H9 (cell line): ENCODE measurements at regions not wholly inside any gene's neighbourhood (a gene's known extent, or its start where the extent isn't known, plus 50 kb on each side); places are given as distances from the start of the nearest gene placed in this dataset.

ENCODE experiments used
- DNase-seq: peaks from one replicate; pipeline ENCODE4 v3.0.0-alpha.2; 2017
- H2AFZ ChIP-seq: one replicate; pipeline ENCODE4 v1.6.1; 2013; ENCODE audit warnings: mild to moderate bottlenecking, low read length, control low read depth, moderate library complexity
- H2AK5ac ChIP-seq: 2 replicates; pipeline ENCODE4 v1.6.1; 2013; ENCODE audit warnings: low read length, control low read depth, mixed read lengths; ENCODE audit not compliant: insufficient read length
- H2BK120ac ChIP-seq: one replicate; pipeline ENCODE4 v1.6.1; 2013; ENCODE audit warnings: low read depth, mild to moderate bottlenecking, low read length, control low read depth, inconsistent platforms; ENCODE audit not compliant: poor library complexity, severe bottlenecking
- H2BK12ac ChIP-seq: 2 replicates; pipeline ENCODE4 v1.6.1; 2013; ENCODE audit warnings: low read length, control low read depth, mixed read lengths, low read depth; ENCODE audit not compliant: insufficient read length
- H2BK15ac ChIP-seq: 2 replicates; pipeline ENCODE4 v1.6.1; 2013; ENCODE audit warnings: low read depth, low read length, control low read depth
- H2BK20ac ChIP-seq: one replicate; pipeline ENCODE4 v1.6.1; 2013; ENCODE audit warnings: low read depth, mild to moderate bottlenecking, low read length, control low read depth, inconsistent platforms; ENCODE audit not compliant: poor library complexity, severe bottlenecking
- H2BK5ac ChIP-seq: 2 replicates; pipeline ENCODE4 v1.6.1; 2013; ENCODE audit warnings: low read length, control low read depth, mixed read lengths; ENCODE audit not compliant: insufficient read length
- H3K14ac ChIP-seq: 2 replicates; pipeline ENCODE4 v1.6.1; 2013; ENCODE audit warnings: low read length, control low read depth; ENCODE audit not compliant: insufficient read depth
- H3K18ac ChIP-seq: 2 replicates; pipeline ENCODE4 v1.6.1; 2013; ENCODE audit warnings: low read depth, mild to moderate bottlenecking, mixed read lengths, low read length, control low read depth; ENCODE audit not compliant: insufficient read length
- H3K23ac ChIP-seq: 2 replicates; pipeline ENCODE4 v1.6.1; 2013; ENCODE audit warnings: low read length, control low read depth, mixed read lengths, low read depth; ENCODE audit not compliant: insufficient read length
- H3K23me2 ChIP-seq: 2 replicates; pipeline ENCODE4 v1.6.1; 2013; ENCODE audit warnings: low read depth, mild to moderate bottlenecking, mixed read lengths, low read length, control low read depth; ENCODE audit not compliant: insufficient read length, poor library complexity, severe bottlenecking
- H3K27ac ChIP-seq: 2 replicates; pipeline ENCODE4 v1.5.1; 2013; ENCODE audit warnings: low read length, control low read depth, mixed read lengths, low read depth; ENCODE audit not compliant: insufficient read length
- H3K27me3 ChIP-seq: 2 replicates; pipeline ENCODE4 v1.6.1; 2013; ENCODE audit warnings: low read length, control low read depth, inconsistent platforms; ENCODE audit not compliant: insufficient read depth
- H3K4ac ChIP-seq: 2 replicates; pipeline ENCODE4 v1.6.1; 2013; ENCODE audit warnings: low read depth, mild to moderate bottlenecking, control low read depth, inconsistent platforms, low read length, moderate library complexity
- H3K4me1 ChIP-seq: 2 replicates; pipeline ENCODE4 v1.6.1; 2013; ENCODE audit warnings: low read length, control low read depth, inconsistent platforms; ENCODE audit not compliant: insufficient read depth
- H3K4me2 ChIP-seq: 2 replicates; pipeline ENCODE4 v1.6.1; 2013; ENCODE audit warnings: low read length, control low read depth, mixed read lengths; ENCODE audit not compliant: insufficient read length, insufficient read depth
- H3K56ac ChIP-seq: 2 replicates; pipeline ENCODE4 v1.6.1; 2013; ENCODE audit warnings: low read depth, mild to moderate bottlenecking, mixed read lengths, low read length, control low read depth; ENCODE audit not compliant: insufficient read length
- H3K79me1 ChIP-seq: 2 replicates; pipeline ENCODE4 v1.6.1; 2013; ENCODE audit warnings: low read depth, mild to moderate bottlenecking, moderate library complexity, low read length, control low read depth, inconsistent platforms; ENCODE audit not compliant: insufficient read depth, poor library complexity, severe bottlenecking
- H3K79me2 ChIP-seq: 2 replicates; pipeline ENCODE4 v1.6.1; 2013; ENCODE audit warnings: low read length, control low read depth, inconsistent platforms; ENCODE audit not compliant: insufficient read depth
- H3K9ac ChIP-seq: 2 replicates; pipeline ENCODE4 v1.6.1; 2013; ENCODE audit warnings: low read length, control low read depth, mixed read lengths; ENCODE audit not compliant: insufficient read length; ENCODE audit errors: extremely low read depth
- H3K9me3 ChIP-seq: one replicate; pipeline ENCODE4 v1.6.1; 2013; ENCODE audit warnings: low read depth, low read length, inconsistent platforms; ENCODE audit not compliant: control insufficient read depth
- H3T11ph ChIP-seq: one replicate; pipeline ENCODE4 v1.6.1; 2013; ENCODE audit warnings: mild to moderate bottlenecking, low read length, control low read depth, inconsistent platforms
- H4K20me1 ChIP-seq: one replicate; pipeline ENCODE4 v1.6.1; 2013; ENCODE audit not compliant: control insufficient read depth, insufficient read length, insufficient read depth
- H4K5ac ChIP-seq: 2 replicates; pipeline ENCODE4 v1.6.1; 2013; ENCODE audit warnings: low read depth, mild to moderate bottlenecking, mixed read lengths, low read length, control low read depth; ENCODE audit not compliant: insufficient read length
- H4K8ac ChIP-seq: replicated peaks from 2 replicates; pipeline ENCODE4 v1.6.1; 2013; ENCODE audit warnings: low read length, control low read depth, mixed read lengths, low read depth; ENCODE audit not compliant: insufficient read length
- H4K91ac ChIP-seq: 2 replicates; pipeline ENCODE4 v1.6.1; 2013; ENCODE audit warnings: low read depth, mild to moderate bottlenecking, moderate library complexity, mixed read lengths, low read length, control low read depth; ENCODE audit not compliant: insufficient read length
- H3K27ac Mint-ChIP-seq, 3 experiments: 2 replicates in 2 of 3; 3 replicates in 1 of 3; pipeline ENCODE4 v1.8.0; 2020 to 2021; ENCODE audit warnings: mixed read lengths in 3 of 3, mild to moderate bottlenecking in 1 of 3, moderate library complexity in 1 of 3
- H3K27me3 Mint-ChIP-seq: 2 replicates; pipeline ENCODE4 v1.8.0; 2021; ENCODE audit warnings: low read depth, mild to moderate bottlenecking, moderate library complexity, mixed read lengths
- H3K36me3 Mint-ChIP-seq, 3 experiments: 2 replicates in 2 of 3; 3 replicates in 1 of 3; pipeline ENCODE4 v1.8.0; 2020 to 2021; ENCODE audit warnings: low read depth in 3 of 3, mixed read lengths in 3 of 3; ENCODE audit not compliant: insufficient read depth in 1 of 3
- H3K4me1 Mint-ChIP-seq, 2 experiments: 2 replicates each; pipeline ENCODE4 v1.8.0; 2020; ENCODE audit warnings: mixed read lengths in 2 of 2
- H3K4me3 Mint-ChIP-seq, 2 experiments: 2 replicates in 1 of 2; 3 replicates in 1 of 2; pipeline ENCODE4 v1.8.0; 2020 to 2021; ENCODE audit warnings: mild to moderate bottlenecking in 2 of 2, mixed read lengths in 2 of 2, moderate library complexity in 1 of 2
- H3K9me3 Mint-ChIP-seq, 2 experiments: 2 replicates in 1 of 2; 3 replicates in 1 of 2; pipeline ENCODE4 v1.8.0; 2020; ENCODE audit warnings: mild to moderate bottlenecking in 2 of 2, mixed read lengths in 2 of 2, moderate library complexity in 1 of 2
- WGBS: extraction: QIAGEN DNeasy Blood & Tissue Kit; methylation state at CpG from one replicate; pipeline ENCODE4 v1.1.7; 2013; ENCODE audit warnings: missing lambda C conversion rate, low lambda C conversion rate, mixed read lengths; ENCODE audit not compliant: insufficient read length; ENCODE audit errors: extremely low coverage; 5-methylcytosine and 5-hydroxymethylcytosine counted together
- TF ChIP-seq, protein P1 (sequence below): fragments of 200-600 bp; sonication (generic); conservative IDR thresholded peaks from 3 replicates; pipeline ENCODE4 v1.8.0; 2021; ENCODE audit warnings: antibody characterized with exemption, mild to moderate bottlenecking

GRCh38 chr10:3716093-3716492 is 68.9 kb downstream of the KLF6 start:
- TF ChIP-seq, protein P1, sequence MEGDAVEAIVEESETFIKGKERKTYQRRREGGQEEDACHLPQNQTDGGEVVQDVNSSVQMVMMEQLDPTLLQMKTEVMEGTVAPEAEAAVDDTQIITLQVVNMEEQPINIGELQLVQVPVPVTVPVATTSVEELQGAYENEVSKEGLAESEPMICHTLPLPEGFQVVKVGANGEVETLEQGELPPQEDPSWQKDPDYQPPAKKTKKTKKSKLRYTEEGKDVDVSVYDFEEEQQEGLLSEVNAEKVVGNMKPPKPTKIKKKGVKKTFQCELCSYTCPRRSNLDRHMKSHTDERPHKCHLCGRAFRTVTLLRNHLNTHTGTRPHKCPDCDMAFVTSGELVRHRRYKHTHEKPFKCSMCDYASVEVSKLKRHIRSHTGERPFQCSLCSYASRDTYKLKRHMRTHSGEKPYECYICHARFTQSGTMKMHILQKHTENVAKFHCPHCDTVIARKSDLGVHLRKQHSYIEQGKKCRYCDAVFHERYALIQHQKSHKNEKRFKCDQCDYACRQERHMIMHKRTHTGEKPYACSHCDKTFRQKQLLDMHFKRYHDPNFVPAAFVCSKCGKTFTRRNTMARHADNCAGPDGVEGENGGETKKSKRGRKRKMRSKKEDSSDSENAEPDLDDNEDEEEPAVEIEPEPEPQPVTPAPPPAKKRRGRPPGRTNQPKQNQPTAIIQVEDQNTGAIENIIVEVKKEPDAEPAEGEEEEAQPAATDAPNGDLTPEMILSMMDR = no peak

More at GRCh38 chr10:3716093-3716492, 68.9 kb downstream of the KLF6 start:
- no peak overlapping the region for H2AK5ac ChIP-seq
- Mint-ChIP-seq H3K36me3 (no peaks in the 10 kb centered on the region), H3K9me3 (peaks cover 3 to 9% of the 10 kb centered on the region in 2 experiments; a peak in 2 of 5 replicates), H3K27ac (no peak overlapping the region), H3K27me3 (no peaks in the 10 kb centered on the region), H3K4me3 (no peak overlapping the region), H3K4me1 (no peaks in the 10 kb centered on the region)
- no peak overlapping the region for H3K4me2 ChIP-seq
- H3K27ac ChIP-seq = no peak overlapping the region
- no CpG with 5 or more reads among the region's 9 CpGs for WGBS
- no peaks in the 10 kb centered on the region for H3K4me1 ChIP-seq
- no peaks in the 10 kb centered on the region for H3K79me1 ChIP-seq
- H3K9me3 ChIP-seq = no peaks in the 10 kb centered on the region
- no peak overlapping the region for H3K18ac ChIP-seq
- H3K4ac ChIP-seq = no peak overlapping the region
- H4K91ac ChIP-seq = no peak overlapping the region
- H3K23me2 ChIP-seq = no peaks in the 10 kb centered on the region
- H3K27me3 ChIP-seq = no peaks in the 10 kb centered on the region
- H3K79me2 ChIP-seq = no peaks in the 10 kb centered on the region
- no peak overlapping the region for H2BK5ac ChIP-seq
- H4K8ac ChIP-seq = no peak overlapping the region
- H2BK12ac ChIP-seq = no peak overlapping the region
- H2BK20ac ChIP-seq = no peak overlapping the region
- no peak overlapping the region for H2BK15ac ChIP-seq
- no peak overlapping the region for H2AFZ ChIP-seq
- no peak for DNase-seq
- no peak overlapping the region for H3T11ph ChIP-seq
- H3K23ac ChIP-seq = no peak overlapping the region
- H2BK120ac ChIP-seq = no peak overlapping the region
- H3K56ac ChIP-seq = no peak overlapping the region
- H4K20me1 ChIP-seq = no peaks in the 10 kb centered on the region
- H3K9ac ChIP-seq = no peak overlapping the region
- no peak overlapping the region for H3K14ac ChIP-seq
- no peak overlapping the region for H4K5ac ChIP-seq
